ENCODE measurements at regions not wholly inside any gene's neighbourhood (a gene's known extent, or its start where the extent isn't known, plus 50 kb on each side); places are given as distances from the start of the nearest gene placed in this dataset.

GRCh38 chr3:31043184-31043819, 148.8 kb upstream of the GADL1 start:
- no peak for TF ChIP-seq CTCF (IDR thresholded peaks at IDR 0.05)
- no peak for TF ChIP-seq POLR2AphosphoS5 (IDR thresholded peaks at IDR 0.05)

Measured in prostate gland (tissue), 2 donors.